ENCODE measurements at regions not wholly inside any gene's neighbourhood (a gene's known extent, or its start where the extent isn't known, plus 50 kb on each side); places are given as distances from the start of the nearest gene placed in this dataset.

- TF ChIP-seq RCOR1 (IDR thresholded peaks at IDR 0.05; ENCODE audit: insufficient replicate concordance, low read length) (no peak), CTCF (conservative IDR thresholded peaks at IDR 0.05; ENCODE audit: low read depth, low read length) (no peak), RFX5 (IDR thresholded peaks at IDR 0.05; ENCODE audit: low read depth, low read length) (no peak), POLR2A (IDR thresholded peaks at IDR 0.05; ENCODE audit: low read depth, low read length) (no peak), USF2 (IDR thresholded peaks at IDR 0.05; ENCODE audit: low read depth, low read length) (no peak), CEBPB (IDR thresholded peaks at IDR 0.05; ENCODE audit: low read depth, low read length) (no peak), FOS (IDR thresholded peaks at IDR 0.05; ENCODE audit: low read depth, low read length) (no peak), SMC3 (IDR thresholded peaks at IDR 0.05; ENCODE audit: low read depth, low read length) (no peak), RAD21 (IDR thresholded peaks at IDR 0.05; ENCODE audit: low read length) (no peak), MXI1 (IDR thresholded peaks at IDR 0.05; ENCODE audit: borderline replicate concordance, low read depth, low read length) (no peak), NFE2L2 (IDR thresholded peaks at IDR 0.05; ENCODE audit: low read depth, low read length) (no peak), MAFK (IDR thresholded peaks at IDR 0.05; ENCODE audit: low read depth, low read length) (no peak), BHLHE40 (IDR thresholded peaks at IDR 0.05; ENCODE audit: low read depth, low read length) (no peak)
Measured at GRCh38 chr6:3627501-3627900, 124.0 kb downstream of the PXDC1 start.
